ENCODE measurements at regions not wholly inside any gene's neighbourhood (a gene's known extent, or its start where the extent isn't known, plus 50 kb on each side); places are given as distances from the start of the nearest gene placed in this dataset.
"Not testable (repeated sequence)": the region's sequence is repeated elsewhere in the genome, so short reads cannot be mapped to it uniquely, and the experiment has no call there.

DNA sequence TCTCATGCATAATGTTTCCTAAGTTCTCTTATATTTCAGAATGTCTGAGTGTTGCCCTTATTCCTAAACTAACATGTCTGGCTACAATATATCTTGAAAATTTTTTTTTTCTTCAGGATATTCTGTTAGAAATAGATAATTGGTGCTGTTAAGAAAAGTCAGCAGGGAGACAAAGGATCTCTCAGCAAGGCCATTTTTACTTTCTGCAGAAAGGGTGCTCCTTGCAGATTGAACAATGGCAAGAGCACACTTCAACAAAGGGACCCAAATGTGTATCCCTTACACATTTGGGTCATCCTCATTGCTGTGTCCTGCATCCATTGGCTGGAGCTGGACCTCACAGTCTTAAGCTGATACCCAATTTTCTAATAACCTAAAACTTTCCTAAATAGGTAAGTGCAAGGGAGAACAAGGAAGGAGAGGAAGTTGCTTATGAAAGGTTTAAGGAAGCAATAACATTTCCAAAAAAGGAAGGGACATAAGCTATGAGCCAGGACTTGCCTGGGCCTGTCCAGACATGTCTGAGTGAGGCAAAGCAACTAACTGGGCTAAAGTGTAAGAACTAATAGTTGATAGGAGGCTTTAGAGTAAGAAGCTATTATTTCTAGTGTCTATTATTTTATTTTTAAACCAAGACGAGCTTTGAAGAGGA is 429.6 kb downstream of the BCKDHB start:
- DNase-seq = no peak

DNA sequence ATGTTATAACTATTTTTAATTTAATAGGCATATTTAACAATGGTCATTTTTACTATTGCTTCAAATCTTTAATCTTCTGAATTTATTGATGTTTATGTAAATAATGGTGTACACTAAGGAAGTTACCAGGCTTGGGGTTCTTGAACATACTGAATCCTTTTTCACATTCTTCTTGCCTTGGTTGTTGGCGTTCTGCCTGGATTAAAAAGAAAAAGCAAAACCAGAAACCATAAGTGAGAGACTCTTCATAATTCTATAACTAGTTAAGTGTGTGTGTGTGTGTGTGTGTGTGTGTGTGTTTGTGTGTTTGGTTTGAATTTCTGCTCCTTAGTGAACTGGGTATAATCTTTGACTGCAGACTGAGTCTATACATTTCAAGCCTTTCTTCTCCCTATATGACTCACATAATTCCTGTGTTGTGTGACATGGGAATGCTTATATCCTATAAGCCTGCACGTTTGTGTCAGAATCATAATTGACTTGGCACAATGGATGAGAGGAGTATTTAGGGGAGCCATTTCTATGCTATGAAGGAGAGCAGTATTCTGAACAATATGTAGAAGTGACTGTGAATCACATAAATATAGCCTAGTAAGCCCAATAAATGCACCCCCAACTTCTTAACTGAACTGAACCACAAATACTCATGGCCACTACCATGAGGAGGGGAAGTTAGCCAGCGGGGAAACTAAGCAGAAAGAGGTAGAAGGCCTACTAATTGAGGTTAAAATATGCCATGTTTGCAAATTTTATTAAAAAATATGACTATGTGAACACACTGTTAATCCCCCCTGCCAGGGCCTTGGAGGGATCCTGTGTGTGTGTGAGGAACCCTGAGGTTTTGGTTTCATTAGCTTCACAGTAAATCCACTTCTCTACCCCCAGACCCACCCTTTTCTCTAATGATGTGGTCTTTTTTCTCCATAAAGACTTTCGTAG is 425.5 kb downstream of the BCKDHB start:
- DNase-seq = no peak

DNA sequence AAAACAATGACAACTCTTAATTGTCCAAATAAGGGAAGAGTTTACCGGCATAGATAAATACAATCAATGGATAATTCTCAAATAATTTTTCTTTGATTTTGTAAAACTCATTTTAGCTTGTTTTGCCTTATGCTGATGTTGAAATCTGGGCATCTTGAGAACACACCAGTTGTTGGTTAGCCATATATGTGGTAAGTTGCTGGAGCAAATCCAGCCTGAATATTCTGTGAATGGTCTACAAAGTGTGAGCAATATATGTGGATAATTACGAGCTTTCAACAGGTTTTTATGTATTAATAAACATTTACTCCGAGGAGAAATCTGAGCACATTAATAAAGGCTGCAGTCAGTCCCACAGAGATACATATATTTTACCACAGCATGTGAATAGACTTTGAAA is 423.6 kb downstream of the BCKDHB start:
- no peak for DNase-seq

DNA sequence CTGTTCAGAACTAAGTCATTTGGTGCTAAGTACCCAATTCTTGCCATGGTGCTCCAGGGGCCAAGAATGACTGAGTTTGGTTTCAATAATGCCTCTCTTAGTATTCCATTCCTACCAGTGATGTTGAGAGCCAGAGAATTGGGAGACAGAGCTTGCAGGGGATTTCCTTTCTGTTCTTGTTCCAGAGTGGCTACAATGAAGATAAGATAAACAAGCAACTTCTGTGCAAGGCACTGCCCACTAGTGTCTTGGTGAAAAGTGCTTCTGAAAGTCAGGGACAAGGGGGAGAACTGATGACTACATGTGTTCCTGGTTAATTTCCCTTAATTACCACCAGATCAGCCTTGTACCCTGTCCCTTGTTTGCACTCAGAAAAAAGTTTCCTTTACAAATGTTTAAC is 421.6 kb downstream of the BCKDHB start:
- no peak for DNase-seq

DNA sequence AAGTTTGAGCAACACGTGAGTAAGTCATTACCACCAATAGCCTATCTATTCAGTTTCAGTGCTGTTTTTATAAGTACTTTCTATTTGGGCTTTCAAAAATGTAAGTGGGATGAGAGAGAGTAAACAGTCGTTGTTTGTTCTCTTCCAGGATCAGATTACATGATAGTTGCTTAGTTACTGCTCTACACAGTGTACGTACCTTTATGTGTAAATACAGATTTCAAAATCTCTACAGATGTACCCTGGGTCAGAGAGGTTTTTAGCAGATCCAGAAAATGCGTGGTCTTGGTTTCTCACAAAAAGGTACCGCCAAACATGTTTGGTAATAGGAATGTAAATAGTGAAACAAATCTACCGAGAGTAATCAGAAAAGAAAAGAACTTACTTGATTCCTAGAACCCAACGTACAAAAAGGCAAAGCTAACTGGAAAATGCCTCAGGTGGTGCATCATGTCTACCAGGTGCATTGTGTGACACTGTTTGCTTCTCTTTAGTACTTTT is 421.1 kb downstream of the BCKDHB start:
- peak; percentile 42 for DNase-seq

DNA sequence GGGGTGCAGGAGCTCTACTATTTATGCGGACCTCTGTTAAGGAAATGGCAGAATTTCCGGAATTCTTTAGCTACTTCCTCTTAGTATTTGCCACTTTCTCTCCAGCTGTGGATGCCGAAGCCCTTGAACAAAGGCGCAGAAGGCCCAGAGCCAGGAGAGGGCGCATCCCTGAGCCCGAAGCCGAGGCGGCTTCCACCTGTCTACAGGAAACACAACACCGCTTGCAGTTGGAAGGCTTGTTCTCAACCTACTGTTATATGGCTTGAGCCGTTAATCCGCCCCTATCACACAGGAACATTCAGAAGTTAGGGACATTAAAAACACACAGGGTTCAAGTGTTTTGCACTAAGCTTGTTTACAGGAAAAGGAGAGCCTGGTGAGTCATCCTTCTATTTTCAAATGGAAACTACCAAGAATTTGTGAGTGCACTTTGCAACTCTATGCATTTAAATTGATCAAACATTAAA is 417.1 kb downstream of the BCKDHB start:
- peak; percentile 59 for DNase-seq

DNA sequence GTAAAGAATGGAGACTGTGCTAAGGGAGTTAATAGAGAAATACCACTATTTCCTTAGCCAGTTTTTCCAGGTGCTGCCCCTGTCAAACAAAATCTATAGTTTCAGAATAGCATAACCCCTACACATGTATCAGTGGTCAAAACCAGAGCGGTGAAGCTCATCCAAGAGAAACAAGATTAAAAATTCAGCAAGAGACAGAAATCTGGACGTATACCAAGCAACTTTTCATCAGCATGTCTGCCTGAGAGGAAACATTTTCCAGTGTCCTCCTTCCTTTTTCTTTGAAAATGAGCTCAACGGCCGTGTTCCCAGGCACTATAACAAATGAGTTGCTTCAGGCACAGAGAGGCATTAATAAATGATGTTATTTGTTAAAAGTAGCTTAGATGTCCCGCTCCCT is 416.5 kb downstream of the BCKDHB start:
- no peak for DNase-seq

DNA sequence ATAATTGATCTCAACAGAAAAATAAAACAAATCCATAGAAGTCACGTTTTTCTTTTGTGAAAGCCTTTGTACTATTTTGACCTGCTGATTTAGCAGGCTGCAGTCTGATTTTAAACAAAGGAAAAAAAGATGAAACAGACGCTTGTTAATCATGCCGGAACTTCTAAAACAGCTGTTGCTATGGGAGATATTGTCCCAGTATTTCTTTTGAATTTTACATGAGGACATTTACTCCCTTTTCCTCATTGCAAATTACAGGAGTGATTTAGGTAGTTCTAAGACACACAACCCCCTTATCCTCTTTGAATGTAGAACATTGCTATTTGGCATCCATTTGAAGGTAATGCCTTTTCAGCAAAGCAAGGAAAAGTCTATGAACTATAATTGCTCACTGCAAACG is 416.1 kb downstream of the BCKDHB start:
- DNase-seq = no peak

DNA sequence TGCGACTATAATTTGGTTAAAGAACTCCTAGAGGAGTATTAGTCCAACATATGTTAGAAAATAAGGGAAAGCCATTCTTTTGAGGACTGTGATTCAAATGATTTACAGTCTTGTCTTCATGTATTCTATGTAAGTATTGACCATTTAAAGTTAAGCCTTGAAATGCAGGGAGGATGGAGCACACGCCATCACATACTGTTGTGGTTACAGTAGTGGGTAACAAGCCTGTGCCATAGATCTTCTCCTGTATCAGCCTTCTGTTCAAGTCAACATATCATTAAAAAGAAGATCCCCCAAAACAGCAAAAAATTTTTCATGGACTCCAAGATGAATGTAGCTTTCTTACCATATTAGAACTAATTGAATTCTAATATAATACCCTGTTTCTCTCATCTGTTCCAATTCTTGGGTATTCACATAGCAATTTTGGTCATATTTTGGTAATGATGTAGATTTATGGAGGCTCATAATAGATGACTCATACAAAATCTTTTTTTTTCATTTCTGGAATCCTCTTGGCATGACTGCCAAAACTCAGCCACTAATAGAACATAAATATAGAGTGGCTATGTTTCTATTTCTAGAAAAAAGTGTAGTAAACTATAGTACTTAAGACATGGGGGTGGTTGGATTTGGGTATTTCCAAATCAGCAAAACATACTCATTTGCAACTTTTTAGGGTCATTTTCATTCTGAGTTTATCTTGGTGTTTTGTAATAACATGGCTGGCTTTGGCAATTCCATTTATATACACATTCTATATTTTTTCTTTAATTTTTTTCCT is 413.5 kb downstream of the BCKDHB start:
- DNase-seq = no peak

DNA sequence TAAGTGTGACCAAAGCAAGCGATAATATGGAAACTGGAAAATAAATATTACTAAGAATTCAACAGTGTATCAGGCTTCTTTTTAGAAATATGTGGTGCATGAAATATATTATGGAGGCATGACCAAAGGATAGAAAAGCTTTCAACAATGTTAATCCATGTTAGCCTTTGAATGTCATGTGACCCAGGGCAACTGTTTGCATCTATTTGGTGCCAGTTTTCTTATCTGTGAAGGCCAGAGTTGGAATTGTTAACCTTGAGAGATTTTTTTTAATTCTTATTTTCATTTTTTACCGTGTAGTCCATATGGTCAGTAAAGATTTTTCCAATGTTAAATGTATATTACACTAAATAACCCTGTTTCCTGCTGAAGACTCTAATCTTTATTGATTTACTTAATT is 411.1 kb downstream of the BCKDHB start:
- no peak for DNase-seq

DNA sequence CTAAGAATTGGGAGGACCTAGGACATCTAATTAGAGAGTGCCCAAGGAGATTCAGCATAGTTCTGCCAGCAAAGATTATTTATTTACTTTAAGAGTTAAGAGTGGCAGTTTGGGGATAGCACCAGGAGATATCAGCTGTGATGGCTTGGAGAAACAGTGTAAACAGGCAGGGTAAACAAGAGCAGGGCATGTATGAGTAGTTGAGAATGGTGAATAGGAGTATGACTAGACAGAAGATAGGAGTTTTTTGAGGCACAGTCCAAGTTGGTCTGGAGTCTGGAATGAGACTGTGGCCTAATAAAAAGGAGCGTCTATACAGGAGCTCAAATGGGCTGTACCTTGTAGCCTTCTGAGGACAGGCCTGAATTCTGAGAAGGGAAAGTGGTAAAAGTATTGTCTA is 404.1 kb downstream of the BCKDHB start:
- not testable (repeated sequence) for DNase-seq

DNA sequence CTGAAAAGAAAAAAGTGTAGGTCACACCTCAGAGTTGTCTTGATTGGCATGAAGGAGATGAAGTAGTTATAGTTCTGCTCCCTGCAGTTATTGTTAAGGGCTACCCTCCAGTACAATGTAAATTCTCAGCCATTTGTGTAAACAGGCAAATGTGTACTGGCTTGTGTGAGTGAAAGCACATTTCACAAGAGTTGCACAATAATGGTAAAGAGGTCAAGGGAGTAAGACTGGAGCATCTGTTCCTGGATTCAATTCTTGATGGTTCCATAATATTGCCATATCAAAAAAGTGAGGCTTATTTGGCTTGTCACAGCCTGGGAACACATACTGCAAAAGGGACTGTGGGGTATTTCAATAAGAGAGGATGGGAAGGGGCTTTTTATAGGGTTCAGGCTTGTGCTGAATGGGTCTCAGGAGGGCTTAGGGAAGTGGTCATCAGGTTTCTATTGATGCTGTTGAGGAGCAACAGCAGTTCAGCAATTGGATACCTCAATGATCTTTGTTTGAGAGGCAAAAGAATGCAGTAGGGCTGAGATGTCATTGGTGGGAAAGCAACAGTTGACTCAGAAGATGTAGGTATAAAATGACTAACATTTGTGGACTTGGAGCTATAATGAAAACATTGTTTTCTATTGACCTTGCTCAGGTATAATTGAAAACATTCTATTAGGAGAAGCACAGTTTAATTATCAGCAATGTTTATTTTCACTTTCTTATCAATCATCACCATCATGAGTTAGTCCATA is 402.6 kb downstream of the BCKDHB start:
- DNase-seq = no peak

DNA sequence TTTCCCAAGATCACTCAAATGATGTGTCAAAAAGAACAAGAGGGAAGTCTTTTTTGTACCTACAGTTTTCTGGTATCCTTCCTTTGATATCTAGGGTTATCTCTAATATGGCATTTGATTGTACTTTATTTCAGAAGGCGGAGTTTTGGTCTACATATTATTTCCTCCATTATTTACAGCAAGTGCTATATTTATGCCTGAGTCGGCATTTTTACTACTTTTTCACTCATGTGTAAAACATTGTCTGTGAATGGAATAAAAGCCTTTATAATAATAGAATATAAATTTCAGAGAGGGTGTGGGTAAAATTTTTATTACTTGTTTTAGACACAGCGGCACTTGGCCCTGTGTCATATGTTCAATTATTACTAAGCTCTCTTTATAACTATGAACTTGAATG is 398.4 kb downstream of the BCKDHB start:
- DNase-seq = no peak

DNA sequence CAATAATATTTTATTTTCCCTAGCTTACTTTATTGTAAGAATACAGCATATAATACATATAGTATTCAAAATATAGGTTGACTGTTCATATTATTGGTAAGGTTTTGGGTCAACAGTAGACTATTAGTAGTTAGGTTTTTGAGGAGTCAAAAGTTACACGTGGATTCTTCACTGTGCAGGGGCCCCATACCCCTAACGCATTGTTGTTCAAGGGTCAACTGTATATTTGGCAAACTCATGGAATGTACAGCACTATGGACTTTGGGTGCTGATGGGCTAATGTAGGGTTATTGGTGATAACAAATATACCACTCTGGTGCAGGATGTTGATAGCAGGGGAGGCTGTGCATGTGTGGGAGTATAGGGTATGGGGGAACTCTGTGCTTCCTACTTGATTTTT is 397.2 kb downstream of the BCKDHB start:
- DNase-seq = no peak

DNA sequence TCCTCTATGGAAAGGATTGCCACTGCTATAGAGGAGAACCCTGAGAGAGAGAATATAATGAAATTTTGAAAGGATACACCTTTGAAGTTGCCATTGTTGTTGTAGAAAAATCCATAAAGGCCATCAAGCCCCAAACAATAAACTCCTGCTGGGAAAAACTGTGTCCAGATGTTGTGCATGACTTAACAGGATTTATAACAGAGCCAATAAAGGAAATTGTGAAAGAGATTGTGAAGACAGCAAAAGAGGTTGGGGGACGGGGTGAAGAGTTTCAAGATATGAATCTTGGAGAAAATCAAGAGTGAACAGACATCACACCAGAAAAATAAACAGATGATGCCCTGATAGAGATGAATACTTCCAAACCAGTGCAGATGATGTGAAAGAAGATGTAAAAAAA is 396.4 kb downstream of the BCKDHB start:
- no peak for DNase-seq

DNA sequence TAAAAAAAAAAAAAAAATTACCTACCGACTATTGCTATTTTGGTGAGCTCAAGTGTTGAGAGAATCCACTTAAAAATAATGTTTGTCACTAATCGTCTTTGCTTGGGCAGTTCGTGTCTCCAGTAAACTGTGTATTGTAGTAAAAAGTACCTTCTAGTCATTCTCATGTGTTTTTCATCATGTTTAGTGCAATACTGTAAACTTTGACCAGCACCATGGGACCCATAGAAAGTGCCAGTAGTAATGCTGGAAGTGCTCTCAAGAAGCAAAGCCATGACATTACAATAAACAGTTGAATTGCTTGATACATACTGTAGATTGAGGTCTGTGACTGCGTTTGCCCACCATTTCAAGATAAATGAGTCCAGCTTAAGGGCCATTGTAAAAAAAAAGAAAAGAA is 395.2 kb downstream of the BCKDHB start:
- DNase-seq = no peak

DNA sequence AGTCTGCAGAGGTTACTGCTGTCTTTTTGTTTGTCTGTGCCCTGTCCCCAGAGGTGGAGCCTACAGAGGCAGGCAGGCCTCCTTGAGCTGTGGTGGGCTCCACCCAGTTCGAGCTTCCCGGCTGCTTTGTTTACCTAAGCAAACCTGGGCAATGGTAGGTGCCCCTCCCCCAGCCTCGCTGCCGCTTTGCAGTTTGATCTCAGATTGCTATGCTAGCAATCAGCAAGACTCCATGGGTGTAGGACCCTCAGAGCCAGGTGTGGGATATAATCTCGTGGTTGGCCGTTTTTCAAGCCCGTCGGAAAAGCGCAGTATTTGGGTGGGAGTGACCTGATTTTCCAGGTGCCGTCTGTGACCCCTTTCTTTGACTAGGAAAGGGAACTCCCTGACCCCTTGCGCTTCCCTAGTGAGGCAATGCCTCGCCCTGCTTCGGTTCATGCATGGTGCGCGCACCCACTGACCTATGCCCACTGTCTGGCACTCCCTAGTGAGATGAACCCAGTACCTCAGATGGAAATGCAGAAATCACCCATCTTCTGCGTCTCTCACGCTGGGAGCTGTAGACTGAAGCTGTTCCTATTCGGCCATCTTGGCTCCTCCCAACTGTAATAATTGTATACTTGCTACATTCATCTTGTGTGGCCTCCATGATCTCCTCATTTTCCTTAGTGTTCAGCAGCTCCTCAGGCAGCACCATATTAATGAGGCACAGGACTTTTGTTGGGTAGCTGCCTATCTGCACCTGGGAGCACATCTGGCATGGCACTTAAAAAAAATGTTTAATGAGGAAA is 391.4 kb downstream of the BCKDHB start:
- not testable (repeated sequence) for DNase-seq

DNA sequence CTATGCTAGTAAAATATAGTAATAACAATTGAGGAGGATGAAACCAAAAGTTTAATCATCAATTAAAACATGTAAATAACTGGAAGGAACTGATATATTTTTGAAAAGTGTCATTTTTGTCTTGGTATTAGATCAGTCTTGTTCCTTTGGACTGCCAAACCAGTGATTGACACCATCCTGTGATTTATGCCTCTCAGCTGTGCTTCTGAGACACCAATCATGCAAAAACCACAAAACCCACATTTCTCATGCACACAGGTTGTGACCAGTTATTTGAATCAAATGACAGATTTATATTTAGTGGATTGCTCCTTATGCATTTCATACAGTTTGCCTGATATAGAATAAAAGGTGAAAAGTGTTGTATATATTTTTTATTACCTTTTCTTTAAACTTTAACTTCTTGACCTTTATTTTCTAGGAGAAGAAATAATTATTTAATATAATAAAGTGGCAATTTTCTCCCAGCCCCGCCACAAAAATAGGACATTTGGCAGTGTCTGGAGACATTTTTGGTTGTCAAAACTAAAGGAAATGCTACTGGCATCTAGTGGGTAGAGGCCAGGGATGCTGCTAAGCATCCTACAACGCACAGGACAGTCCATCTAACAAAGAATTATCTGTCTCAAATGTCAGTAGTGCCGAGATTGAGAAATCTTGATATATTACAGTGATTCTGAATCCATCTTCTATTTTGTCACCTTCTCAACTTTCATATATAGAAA is 383.6 kb downstream of the BCKDHB start:
- no peak for DNase-seq

DNA sequence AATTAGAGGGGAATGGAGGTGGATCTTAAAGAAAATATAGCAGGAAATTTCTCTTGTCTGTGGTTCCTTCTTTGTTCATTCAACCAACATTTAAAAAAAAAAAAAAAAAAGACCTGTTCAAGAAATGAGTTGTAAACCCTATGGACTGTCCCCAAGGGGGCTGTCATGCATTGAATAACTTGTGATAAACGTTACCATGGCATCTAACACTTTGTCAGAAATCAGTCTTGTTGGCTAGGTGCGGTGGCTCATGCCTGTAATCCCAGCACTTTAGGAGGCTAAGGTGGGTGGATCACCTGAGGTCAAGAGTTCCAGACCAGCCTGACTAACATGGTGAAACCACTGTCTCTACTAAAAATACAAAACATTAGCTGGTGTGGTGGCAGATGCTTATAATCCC is 381.7 kb downstream of the BCKDHB start:
- DNase-seq = no peak

DNA sequence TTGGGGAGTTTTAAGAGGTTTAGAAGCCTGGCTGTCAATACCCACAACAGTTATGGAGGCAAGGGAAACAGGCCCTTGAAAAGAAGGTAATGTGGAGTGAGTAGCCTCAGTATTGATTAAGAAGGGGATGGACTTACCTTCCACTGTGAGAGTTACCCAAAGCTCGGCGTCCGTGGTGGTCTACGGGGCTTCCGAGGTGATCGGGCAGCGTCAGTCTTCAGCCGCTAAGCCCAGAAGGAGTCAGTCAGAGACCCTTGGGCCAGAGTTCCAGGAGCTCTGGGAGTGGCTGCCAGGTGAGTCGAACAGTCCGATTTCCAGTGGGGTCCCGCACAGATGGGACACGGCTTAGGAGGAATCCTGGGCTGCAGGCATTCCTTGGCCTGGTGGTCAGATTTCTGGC is 379.0 kb downstream of the BCKDHB start:
- DNase-seq = not testable (repeated sequence)

DNA sequence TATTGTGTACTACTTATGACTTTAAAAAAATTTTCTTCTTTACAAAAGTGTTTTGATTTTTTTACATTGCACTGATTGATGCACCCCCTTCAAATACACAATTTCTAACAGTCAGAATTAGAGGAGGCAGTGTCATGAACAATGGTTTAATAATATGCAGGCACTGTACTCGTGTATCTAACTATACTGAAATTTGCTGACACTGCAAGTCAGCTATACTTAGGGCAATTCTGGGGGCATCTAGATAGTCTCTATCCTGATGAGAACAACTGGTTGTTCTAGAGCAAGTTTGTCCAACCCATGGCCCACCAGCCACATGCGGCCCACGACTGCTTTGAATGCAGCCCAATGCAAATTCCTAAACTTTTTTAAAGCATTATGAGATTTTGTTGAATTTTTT is 375.6 kb downstream of the BCKDHB start:
- DNase-seq = no peak
